Ishikawa (cell line): ENCODE measurements at regions not wholly inside any gene's neighbourhood (a gene's known extent, or its start where the extent isn't known, plus 50 kb on each side); places are given as distances from the start of the nearest gene placed in this dataset.

Source experiments
- EP300 ChIP-seq: IDR thresholded peaks from 2 replicates; pipeline ENCODE4 v1.6.1; 2012; ENCODE audit warnings: borderline replicate concordance
- MAX ChIP-seq: IDR thresholded peaks from 2 replicates; pipeline ENCODE4 v1.6.1; 2012
- NFIC ChIP-seq: IDR thresholded peaks from 2 replicates; pipeline ENCODE4 v1.6.1; 2012

- no peak for TF ChIP-seq NFIC
- TF ChIP-seq MAX, result no peak
- no peak for TF ChIP-seq EP300
Observed at GRCh38 chr15:34651997-34652725, 68.7 kb upstream of the GOLGA8B start.
